ENCODE measurements at regions not wholly inside any gene's neighbourhood (a gene's known extent, or its start where the extent isn't known, plus 50 kb on each side); places are given as distances from the start of the nearest gene placed in this dataset.

DNA sequence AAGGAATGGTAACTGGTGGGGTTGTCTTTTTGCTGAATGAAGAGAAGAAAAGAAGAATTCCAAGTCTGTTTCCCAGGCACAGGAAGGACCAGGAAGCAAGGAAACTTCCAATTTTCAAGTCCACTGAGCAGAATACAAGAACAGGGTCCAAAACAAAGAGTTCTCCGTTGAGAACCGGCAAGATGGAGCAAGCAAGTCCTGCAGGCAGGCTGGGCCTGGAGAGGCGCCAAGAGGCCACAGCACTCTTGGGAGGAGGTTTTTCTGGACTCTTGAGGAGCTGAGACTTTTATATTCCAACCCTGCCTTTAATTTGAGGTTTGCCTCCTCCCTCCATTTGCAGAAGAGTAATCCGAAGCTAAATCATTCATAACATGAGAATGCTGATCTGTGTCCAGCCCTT is 224.5 kb downstream of the IKZF2 start:
- TF ChIP-seq, protein P1, sequence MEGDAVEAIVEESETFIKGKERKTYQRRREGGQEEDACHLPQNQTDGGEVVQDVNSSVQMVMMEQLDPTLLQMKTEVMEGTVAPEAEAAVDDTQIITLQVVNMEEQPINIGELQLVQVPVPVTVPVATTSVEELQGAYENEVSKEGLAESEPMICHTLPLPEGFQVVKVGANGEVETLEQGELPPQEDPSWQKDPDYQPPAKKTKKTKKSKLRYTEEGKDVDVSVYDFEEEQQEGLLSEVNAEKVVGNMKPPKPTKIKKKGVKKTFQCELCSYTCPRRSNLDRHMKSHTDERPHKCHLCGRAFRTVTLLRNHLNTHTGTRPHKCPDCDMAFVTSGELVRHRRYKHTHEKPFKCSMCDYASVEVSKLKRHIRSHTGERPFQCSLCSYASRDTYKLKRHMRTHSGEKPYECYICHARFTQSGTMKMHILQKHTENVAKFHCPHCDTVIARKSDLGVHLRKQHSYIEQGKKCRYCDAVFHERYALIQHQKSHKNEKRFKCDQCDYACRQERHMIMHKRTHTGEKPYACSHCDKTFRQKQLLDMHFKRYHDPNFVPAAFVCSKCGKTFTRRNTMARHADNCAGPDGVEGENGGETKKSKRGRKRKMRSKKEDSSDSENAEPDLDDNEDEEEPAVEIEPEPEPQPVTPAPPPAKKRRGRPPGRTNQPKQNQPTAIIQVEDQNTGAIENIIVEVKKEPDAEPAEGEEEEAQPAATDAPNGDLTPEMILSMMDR (conservative IDR thresholded peaks at IDR 0.05; ENCODE audit: control insufficient read depth, insufficient read depth, low read depth, low read length): no peak
- H3K4me3 ChIP-seq (ENCODE audit: control insufficient read depth, low read depth, low read length): no peak overlapping the region
- DNase-seq (ENCODE audit: low read depth): no peak

DNA sequence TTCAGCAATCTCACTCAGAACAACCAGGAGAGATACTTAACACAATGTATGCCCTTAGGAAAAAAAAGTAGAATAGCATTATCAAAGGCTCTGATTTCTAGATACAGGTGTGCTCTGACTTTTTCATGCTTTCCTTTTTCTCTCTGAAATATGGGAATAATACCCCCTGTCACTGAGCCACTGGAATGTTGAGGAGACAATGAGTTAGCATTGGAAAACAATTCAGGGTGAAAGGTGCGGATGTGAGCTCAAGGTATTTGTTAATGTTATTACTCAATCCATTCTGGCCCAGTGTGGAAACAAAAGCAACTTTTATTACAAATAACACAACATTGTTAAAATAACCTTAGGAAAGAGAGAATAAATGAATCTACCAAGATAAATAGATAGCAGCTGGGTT is 228.0 kb downstream of the IKZF2 start:
- TF ChIP-seq, protein P1 (conservative IDR thresholded peaks at IDR 0.05; ENCODE audit: control insufficient read depth, insufficient read depth, low read depth, low read length): no peak

GRCh38 chr2:212922701-212923100 is 228.7 kb downstream of the IKZF2 start:
- peak; percentile 46 for DNase-seq (ENCODE audit: low read depth)
- no peak overlapping the region for H3K4me3 ChIP-seq (ENCODE audit: control insufficient read depth, low read depth, low read length)
- TF ChIP-seq, protein P1 (conservative IDR thresholded peaks at IDR 0.05; ENCODE audit: control insufficient read depth, insufficient read depth, low read depth, low read length): no peak

More for the DNA sequence above, 228.0 kb downstream of the IKZF2 start:
- no peak for DNase-seq (ENCODE audit: low read depth)
- H3K4me3 ChIP-seq (ENCODE audit: control insufficient read depth, low read depth, low read length): no peak overlapping the region

DNA sequence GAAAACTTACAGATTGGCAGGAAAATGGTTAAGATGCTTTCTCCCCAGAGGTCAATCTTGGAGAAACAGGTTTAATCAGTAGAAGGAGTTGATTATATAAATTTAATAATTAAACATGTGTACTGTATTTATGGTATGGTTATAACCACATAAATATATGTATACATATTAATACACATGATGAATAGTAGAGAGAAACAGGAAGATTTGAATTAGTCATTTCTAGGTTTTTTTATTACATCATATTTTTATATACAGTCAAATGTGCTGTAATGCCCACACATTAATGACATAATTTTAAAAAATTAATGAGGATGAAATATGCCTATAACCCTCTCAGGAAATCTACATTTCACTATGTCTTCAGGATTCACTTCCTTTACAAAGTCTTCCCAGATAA is 229.7 kb downstream of the IKZF2 start:
- TF ChIP-seq, protein P1 (conservative IDR thresholded peaks at IDR 0.05; ENCODE audit: control insufficient read depth, insufficient read depth, low read depth, low read length): no peak
- DNase-seq (ENCODE audit: low read depth): no peak
- H3K4me3 ChIP-seq (ENCODE audit: control insufficient read depth, low read depth, low read length): no peak overlapping the region

- no peak overlapping the region for H3K4me3 ChIP-seq (ENCODE audit: control insufficient read depth, low read depth, low read length)
- TF ChIP-seq, protein P1 (conservative IDR thresholded peaks at IDR 0.05; ENCODE audit: control insufficient read depth, insufficient read depth, low read depth, low read length): no peak
- no peak for DNase-seq (ENCODE audit: low read depth)
Measured at GRCh38 chr2:212921061-212921460, 230.4 kb downstream of the IKZF2 start.

GRCh38 chr2:212919238-212919637 is 232.2 kb downstream of the IKZF2 start:
- DNase-seq (ENCODE audit: low read depth): no peak
- TF ChIP-seq, protein P1 (conservative IDR thresholded peaks at IDR 0.05; ENCODE audit: control insufficient read depth, insufficient read depth, low read depth, low read length): no peak
- H3K4me3 ChIP-seq (ENCODE audit: control insufficient read depth, low read depth, low read length): no peak overlapping the region

DNA sequence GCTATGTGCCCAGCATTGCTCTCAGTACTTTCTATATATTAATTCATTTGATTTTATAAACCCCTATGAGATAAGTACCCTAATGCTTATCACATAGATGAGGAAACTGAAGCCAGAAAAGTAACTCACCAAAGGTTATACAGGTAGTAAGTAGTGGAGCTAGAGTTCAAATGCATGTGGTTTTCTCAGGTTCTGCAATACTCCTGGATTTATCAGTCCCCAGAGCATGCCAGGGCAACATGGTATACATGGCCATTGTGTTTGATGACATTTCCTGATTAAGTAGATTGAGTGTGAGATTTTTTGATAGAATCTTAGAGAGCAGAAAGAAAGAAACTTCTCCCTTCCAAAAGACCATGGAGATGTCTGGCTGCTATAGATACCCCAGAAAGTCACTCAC is 233.1 kb downstream of the IKZF2 start:
- no peak overlapping the region for H3K4me3 ChIP-seq (ENCODE audit: control insufficient read depth, low read depth, low read length)
- no peak for DNase-seq (ENCODE audit: low read depth)
- TF ChIP-seq, protein P1 (conservative IDR thresholded peaks at IDR 0.05; ENCODE audit: control insufficient read depth, insufficient read depth, low read depth, low read length): no peak

Data from fibroblast of mammary gland (primary cell).